GM19463 (cell line): ENCODE measurements at regions not wholly inside any gene's neighbourhood (a gene's known extent, or its start where the extent isn't known, plus 50 kb on each side); places are given as distances from the start of the nearest gene placed in this dataset.

Experiments used
- ATAC-seq: cut with Tn5 transposase; IDR thresholded peaks from one replicate; pipeline ENCODE4 v1.9.1; 2021; ENCODE audit warnings: mild to moderate bottlenecking, moderate library complexity; ENCODE audit not compliant: unreplicated experiment

- ATAC-seq, result no peak
These were observed 730.7 kb upstream of the ALCAM start for GRCh38 chr3:104635872-104636580.

GRCh38 chr3:104642827-104643226 is 723.9 kb upstream of the ALCAM start:
- no peak for ATAC-seq

DNA sequence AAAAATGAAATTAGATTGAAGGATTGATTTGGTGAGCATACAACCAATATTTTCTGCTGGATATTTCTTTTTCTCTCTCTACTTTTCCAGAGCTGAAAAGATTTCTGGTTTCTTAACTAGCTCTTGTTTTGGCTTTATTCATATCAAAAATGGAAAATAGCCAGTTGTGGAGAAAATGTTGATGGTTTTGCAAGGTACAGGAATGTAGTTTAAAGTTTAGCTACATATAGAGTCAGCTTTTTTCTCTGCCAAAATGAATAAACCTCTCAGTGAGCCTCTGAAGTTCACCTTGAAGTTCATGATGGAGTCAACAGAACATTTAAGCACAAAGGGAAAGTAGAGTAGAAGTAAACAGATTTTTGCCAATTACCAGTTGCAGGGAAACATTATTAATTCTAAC is 720.5 kb upstream of the ALCAM start:
- no peak for ATAC-seq

- ATAC-seq, result no peak
These were observed 717.9 kb upstream of the ALCAM start for GRCh38 chr3:104648823-104649222.

DNA sequence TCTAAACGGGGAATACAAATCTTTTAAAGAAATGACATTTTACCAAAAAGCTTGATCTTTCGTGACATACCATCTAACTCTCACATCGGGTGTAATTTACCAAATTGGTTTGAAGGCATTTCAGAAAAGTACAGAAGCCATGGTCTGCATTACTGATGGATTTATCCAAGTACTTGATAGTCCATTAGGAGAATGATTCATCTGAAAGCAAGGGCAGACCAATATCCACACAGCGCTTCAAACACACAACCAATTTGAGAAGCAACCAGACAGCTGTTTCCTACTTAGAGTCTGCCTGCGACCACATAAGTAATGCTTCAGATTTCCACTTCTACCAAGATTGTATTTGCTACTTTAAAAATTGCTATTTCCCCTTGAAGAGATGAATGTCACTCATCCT is 697.6 kb upstream of the ALCAM start:
- ATAC-seq, result no peak

- ATAC-seq, result no peak
These were observed 694.4 kb upstream of the ALCAM start for GRCh38 chr3:104672331-104672730.

- no peak for ATAC-seq
These were observed 692.7 kb upstream of the ALCAM start for GRCh38 chr3:104673981-104674380.

DNA sequence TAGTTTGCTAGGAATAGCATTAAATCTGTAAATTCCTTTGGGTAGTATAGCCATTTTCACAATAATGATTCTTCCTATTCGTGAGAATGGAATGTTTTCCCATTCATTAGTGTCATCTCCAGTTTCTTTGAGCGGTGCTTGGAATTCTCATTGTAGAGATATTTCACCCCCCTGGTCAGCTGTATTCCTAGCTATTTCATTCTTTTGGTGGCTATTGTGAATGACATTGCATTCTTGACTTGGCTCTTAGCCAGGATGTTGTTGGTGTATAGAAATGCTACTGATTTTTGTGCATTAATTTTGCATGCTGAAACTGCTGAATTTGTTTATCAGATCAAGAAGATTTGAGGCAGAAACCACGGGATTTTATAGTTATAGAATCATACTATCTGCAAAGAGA is 690.5 kb upstream of the ALCAM start:
- no peak for ATAC-seq

- ATAC-seq, result no peak
These were observed 688.8 kb upstream of the ALCAM start for GRCh38 chr3:104677932-104678331.

GRCh38 chr3:104685492-104685891 is 681.2 kb upstream of the ALCAM start:
- no peak for ATAC-seq

DNA sequence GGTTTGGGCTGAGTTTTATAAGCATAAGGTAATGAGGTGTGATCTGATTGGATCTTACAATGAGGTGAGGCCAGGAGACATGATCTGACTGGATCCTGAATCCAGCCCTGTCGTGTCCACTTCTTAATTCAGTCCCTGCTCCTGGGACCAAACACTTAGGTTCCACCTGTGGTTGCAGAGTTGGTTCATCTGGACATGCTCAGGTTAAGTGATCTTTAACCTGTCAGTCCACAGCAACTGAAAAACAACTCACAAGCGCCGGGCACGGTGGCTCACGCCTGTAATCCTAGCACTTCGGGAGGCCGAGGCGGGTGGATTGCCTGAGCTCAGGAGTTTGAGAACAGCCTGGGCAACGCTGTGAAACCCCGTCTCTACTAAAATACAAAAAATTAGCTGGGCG is 679.3 kb upstream of the ALCAM start:
- ATAC-seq, result no peak

DNA sequence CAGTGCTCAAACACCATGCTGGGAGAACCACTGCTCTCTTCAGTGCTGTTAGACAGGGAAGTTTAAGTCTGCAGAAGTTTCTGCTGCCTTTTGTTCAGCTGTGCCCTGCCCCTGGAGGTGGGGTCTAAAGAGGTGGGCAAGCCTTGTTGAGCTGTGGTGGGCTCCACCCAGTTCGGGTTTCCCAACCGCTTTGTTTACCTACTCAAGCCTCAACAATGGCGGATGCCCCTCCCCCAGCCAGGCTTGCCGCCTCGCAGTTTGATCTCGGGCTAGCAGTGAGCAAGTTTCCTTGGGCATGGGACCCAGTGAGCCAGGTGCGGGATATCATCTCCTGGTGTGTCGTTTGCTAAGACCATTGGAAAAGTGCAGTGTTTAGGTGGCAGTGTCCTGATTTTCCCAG is 670.2 kb upstream of the ALCAM start:
- ATAC-seq, result no peak

GRCh38 chr3:104711406-104711805 is 655.3 kb upstream of the ALCAM start:
- no peak for ATAC-seq

DNA sequence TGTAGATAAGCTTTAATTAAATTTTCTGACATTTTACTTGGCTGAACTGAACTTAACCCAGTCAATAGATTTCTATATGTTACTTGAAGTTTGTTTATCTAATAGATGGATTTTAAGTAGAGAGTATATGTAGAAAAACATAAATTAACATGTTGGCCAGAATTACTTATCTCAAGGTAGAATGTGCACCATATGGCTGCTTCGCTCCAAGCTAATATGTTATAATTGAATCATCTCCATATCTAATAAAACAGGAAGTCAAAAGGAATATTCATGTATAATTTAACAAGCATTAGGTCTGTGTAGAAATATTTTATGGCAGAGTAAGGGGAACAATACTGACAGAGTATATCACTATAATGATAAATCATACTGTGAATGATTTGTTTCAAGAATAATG is 650.7 kb upstream of the ALCAM start:
- no peak for ATAC-seq

GRCh38 chr3:104717828-104718196 is 648.9 kb upstream of the ALCAM start:
- peak; percentile 28 for ATAC-seq

DNA sequence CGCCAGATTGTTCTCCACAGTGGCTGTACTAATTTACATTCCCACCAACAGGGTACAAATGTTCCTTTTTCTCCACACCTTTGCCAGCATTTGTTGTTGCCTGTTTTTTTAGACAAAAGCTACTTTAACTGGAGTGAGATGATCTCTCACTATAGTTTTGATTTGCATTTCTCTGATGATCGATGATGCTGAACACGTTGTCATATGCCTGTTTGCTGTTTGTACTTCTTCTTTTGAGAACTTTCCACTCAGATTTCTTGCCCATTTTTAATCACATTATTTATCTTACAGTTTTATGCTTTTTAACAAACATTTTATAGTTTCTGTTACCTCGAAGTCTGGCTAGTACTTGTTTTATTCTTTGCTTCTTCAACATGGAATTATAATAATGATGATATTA is 643.7 kb upstream of the ALCAM start:
- no peak for ATAC-seq

- ATAC-seq, result no peak
These were observed 635.6 kb upstream of the ALCAM start for GRCh38 chr3:104731074-104731473.

DNA sequence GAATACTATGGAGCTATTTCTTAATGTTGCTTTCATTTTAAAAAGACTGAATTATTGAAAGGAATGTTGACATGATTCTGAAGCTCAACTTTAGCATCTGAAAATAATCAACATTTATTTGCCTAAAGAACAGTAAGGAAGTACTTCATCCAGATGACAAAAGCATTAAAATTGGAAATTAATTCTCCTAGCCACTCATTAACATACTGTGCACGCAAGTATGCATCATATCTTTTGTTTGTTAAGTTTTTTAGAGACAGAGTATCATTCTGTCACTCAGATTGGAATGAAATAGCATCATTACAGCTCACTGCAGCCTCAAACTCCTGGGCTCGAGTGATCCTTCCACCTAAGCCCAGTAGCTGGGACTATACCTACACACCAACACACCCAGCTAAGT is 632.1 kb upstream of the ALCAM start:
- ATAC-seq, result no peak

DNA sequence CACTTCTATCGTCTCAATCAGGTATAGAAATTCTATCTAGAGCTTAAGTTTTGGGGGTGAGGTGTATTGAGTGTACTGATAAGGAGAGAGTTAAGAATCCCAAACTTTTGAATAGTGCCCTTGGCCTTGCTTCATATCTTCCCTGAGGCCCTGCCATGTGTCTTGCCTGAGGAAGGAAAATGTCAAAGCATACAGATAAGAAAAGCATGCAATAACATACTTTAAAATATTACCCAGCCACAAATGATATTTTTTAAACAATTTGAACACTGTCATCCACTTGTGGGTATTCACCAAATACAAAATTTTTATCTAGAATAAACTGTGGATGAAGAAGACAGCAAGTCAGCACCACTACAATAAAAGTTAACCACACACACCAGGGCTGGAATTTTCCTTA is 631.0 kb upstream of the ALCAM start:
- no peak for ATAC-seq

DNA sequence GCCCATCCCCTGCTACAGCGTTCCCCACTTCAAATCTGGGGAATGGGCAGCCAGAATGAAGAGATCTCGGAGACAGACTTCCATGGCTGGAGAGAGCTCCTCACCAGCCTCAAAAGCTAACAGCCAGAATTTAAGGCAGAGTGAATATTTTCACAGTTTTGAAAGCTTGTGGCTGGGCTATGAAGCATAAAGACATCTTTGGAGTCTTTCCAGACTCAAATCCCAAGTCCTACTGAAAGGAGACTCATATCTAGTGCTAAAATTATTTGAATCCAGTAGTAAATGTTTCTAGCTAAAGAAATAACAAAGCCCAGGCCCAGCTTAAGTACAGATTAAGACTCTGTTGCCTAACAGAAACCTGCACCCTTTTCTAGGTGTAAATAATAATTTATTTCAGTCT is 628.4 kb upstream of the ALCAM start:
- ATAC-seq, result no peak

DNA sequence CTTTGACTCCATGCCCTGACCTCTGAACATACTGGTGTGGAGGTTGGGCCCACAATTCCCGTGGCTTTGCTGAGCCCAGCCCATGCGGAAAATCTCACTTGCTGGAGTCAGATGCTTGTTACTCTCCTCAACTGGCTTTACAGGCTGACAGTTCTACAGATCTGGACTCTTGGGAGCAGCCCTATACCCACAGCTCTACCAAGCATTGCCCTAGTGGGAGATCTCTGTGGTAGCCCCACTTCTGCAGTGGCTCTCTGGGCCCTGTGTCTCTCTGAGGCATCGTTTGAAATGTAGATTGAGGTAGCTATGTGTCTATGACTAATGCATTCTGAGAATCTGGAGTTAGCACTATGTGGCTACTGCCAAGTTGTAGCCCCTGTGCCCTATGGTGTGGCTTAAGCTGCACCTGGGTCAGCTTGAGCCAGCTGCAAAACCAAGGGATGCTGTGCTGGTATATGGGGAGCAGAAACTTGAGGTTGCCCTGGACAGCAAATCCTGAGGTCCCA is 625.8 kb upstream of the ALCAM start:
- ATAC-seq, result no peak

- ATAC-seq, result no peak
These were observed 624.7 kb upstream of the ALCAM start for GRCh38 chr3:104742044-104742443.

DNA sequence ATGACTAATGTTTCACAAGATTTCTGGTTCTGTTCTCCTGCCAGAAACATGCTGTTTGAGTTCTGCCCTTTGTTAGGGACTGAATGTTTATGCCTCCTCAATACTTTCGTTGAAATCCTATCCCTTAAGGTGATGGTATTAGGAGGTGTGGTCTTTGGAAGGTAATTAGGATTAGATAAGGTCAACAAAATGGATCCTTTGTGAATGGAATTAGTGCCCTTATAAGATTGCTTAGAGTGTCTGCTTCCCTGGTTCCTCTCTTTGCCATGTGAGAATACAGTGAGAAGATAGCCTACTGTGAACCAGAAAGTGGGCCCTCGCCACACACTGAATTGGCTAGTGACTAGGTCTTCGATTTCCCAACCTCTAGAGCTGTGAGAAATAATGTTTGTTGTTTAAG is 621.4 kb upstream of the ALCAM start:
- no peak for ATAC-seq
